ENCODE measurements at regions not wholly inside any gene's neighbourhood (a gene's known extent, or its start where the extent isn't known, plus 50 kb on each side); places are given as distances from the start of the nearest gene placed in this dataset.

- no peak for TF ChIP-seq POLR2A (IDR thresholded peaks at IDR 0.05)
- TF ChIP-seq, protein P1, sequence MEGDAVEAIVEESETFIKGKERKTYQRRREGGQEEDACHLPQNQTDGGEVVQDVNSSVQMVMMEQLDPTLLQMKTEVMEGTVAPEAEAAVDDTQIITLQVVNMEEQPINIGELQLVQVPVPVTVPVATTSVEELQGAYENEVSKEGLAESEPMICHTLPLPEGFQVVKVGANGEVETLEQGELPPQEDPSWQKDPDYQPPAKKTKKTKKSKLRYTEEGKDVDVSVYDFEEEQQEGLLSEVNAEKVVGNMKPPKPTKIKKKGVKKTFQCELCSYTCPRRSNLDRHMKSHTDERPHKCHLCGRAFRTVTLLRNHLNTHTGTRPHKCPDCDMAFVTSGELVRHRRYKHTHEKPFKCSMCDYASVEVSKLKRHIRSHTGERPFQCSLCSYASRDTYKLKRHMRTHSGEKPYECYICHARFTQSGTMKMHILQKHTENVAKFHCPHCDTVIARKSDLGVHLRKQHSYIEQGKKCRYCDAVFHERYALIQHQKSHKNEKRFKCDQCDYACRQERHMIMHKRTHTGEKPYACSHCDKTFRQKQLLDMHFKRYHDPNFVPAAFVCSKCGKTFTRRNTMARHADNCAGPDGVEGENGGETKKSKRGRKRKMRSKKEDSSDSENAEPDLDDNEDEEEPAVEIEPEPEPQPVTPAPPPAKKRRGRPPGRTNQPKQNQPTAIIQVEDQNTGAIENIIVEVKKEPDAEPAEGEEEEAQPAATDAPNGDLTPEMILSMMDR (IDR thresholded peaks at IDR 0.05) = no peak
Observed at GRCh38 chr2:49807689-49808088, 653.4 kb upstream of the FSHR start.

All from uterus (tissue), 2 donors.